Esophagus squamous epithelium (tissue), 4 donors: ENCODE measurements at regions not wholly inside any gene's neighbourhood (a gene's known extent, or its start where the extent isn't known, plus 50 kb on each side); places are given as distances from the start of the nearest gene placed in this dataset.
"Not testable (repeated sequence)": the region's sequence is repeated elsewhere in the genome, so short reads cannot be mapped to it uniquely, and the experiment has no call there.

Source experiments
- CTCF ChIP-seq, 6 experiments: fragments of 450-650 bp in 4 of 6; fragments of 200-600 bp in 2 of 6; sonication (generic) in 2 of 6; IDR thresholded peaks; one replicate each; pipeline ENCODE4 v1.5.1; 2016 to 2019; ENCODE audit warnings: antibody characterized with exemption in 6 of 6, mild to moderate bottlenecking in 4 of 6, moderate library complexity in 4 of 6
- POLR2A ChIP-seq, 4 donors: fragments of 450-650 bp; IDR thresholded peaks; one replicate each; pipeline ENCODE4 v1.6.1; 2017; ENCODE audit warnings: antibody characterized with exemption in 4 of 4, mild to moderate bottlenecking in 4 of 4, moderate library complexity in 3 of 4

GRCh38 chr17:70381916-70382315, 212.6 kb downstream of the KCNJ2 start:
- TF ChIP-seq CTCF, POLR2A (IDR thresholded peaks at IDR 0.05): not testable (repeated sequence)
